Mesothelial cell of epicardium (in vitro differentiated cells): ENCODE measurements at regions not wholly inside any gene's neighbourhood (a gene's known extent, or its start where the extent isn't known, plus 50 kb on each side); places are given as distances from the start of the nearest gene placed in this dataset.
A peak's percentile ranks its signal among the peaks of the same experiment; 100 is the strongest.

Experiments used
- DNase-seq, 2 experiments: peaks; one replicate each; pipeline ENCODE4 v3.0.0; 2021; ENCODE audit warnings: low spot score in 2 of 2; ENCODE audit not compliant: unreplicated experiment in 2 of 2
- H3K27ac Mint-ChIP-seq: 2 replicates; pipeline ENCODE4 v1.8.0; 2021; ENCODE audit warnings: mixed read lengths
- H3K27me3 Mint-ChIP-seq: 2 replicates; pipeline ENCODE4 v1.8.0; 2021; ENCODE audit warnings: low read depth, mixed read lengths
- H3K36me3 Mint-ChIP-seq: 2 replicates; pipeline ENCODE4 v1.8.0; 2021; ENCODE audit warnings: mixed read lengths
- H3K4me1 Mint-ChIP-seq: 2 replicates; pipeline ENCODE4 v1.8.0; 2021; ENCODE audit warnings: mixed read lengths
- H3K4me3 Mint-ChIP-seq: 2 replicates; pipeline ENCODE4 v1.8.0; 2021; ENCODE audit warnings: mild to moderate bottlenecking, moderate library complexity, mixed read lengths
- H3K9me3 Mint-ChIP-seq: 2 replicates; pipeline ENCODE4 v1.8.0; 2021; ENCODE audit warnings: mixed read lengths
- TF ChIP-seq, protein P1 (sequence below): fragments of 200-600 bp; sonication (generic); IDR thresholded peaks from one replicate; pipeline ENCODE4 v1.5.0; 2021; ENCODE audit warnings: antibody characterized with exemption; ENCODE audit not compliant: unreplicated experiment

DNA sequence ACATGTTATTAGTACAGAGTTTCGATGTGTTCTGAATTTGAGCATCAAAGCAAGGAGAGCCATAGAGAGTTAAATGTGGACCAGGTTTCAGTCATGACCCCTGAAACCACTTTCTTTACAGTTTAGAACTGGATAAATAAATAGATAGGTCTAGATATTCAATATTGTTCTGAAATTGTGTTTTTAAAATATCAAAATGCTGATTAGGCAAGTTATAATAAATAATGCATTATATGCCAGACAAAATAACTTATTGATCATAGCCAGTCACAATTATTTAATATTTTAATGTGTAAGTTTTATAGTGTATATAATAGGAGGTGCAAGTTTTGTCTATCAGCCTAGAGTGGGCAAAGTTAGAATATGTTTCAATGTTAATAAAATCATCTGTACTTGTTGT is 569.5 kb downstream of the METTL15 start:
- no peaks in the 10 kb centered on the region for H3K27me3 Mint-ChIP-seq
- no peak overlapping the region for H3K4me3 Mint-ChIP-seq
- DNase-seq: no peak
- TF ChIP-seq, protein P1, sequence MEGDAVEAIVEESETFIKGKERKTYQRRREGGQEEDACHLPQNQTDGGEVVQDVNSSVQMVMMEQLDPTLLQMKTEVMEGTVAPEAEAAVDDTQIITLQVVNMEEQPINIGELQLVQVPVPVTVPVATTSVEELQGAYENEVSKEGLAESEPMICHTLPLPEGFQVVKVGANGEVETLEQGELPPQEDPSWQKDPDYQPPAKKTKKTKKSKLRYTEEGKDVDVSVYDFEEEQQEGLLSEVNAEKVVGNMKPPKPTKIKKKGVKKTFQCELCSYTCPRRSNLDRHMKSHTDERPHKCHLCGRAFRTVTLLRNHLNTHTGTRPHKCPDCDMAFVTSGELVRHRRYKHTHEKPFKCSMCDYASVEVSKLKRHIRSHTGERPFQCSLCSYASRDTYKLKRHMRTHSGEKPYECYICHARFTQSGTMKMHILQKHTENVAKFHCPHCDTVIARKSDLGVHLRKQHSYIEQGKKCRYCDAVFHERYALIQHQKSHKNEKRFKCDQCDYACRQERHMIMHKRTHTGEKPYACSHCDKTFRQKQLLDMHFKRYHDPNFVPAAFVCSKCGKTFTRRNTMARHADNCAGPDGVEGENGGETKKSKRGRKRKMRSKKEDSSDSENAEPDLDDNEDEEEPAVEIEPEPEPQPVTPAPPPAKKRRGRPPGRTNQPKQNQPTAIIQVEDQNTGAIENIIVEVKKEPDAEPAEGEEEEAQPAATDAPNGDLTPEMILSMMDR: no peak
- no peaks in the 10 kb centered on the region for H3K9me3 Mint-ChIP-seq
- peaks cover 21% of the 10 kb centered on the region for H3K4me1 Mint-ChIP-seq
- no peak overlapping the region for H3K27ac Mint-ChIP-seq
- no peaks in the 10 kb centered on the region for H3K36me3 Mint-ChIP-seq

DNA sequence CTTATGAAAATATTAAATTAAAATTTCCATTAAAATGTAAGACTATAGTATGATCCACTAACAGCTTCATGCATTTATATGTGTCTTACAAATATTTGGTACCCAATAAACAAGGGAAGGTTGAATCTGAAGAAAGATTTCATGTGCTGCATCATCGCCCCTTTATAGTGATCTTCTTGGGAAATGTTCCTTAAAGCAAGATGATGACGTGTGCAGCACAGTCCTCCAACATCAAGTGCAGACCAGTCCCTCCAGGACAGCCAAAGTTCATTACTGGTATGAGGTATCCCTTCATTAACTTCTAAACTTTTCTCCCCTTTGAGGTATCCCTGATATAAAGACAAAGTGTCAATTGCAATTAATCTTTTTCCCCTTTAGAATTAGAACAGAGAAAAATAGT is 567.0 kb downstream of the METTL15 start:
- TF ChIP-seq, protein P1: no peak
- H3K4me1 Mint-ChIP-seq: peaks cover 17% of the 10 kb centered on the region
- no peak overlapping the region for H3K4me3 Mint-ChIP-seq
- H3K27ac Mint-ChIP-seq: peak overlapping the region; percentile 26
- no peak for DNase-seq
- H3K9me3 Mint-ChIP-seq: peaks cover 3% of the 10 kb centered on the region
- no peaks in the 10 kb centered on the region for H3K36me3 Mint-ChIP-seq
- H3K27me3 Mint-ChIP-seq: no peaks in the 10 kb centered on the region

- no peaks in the 10 kb centered on the region for H3K27me3 Mint-ChIP-seq
- H3K9me3 Mint-ChIP-seq: peaks cover 3% of the 10 kb centered on the region
- H3K4me1 Mint-ChIP-seq: peaks cover 17% of the 10 kb centered on the region
- H3K36me3 Mint-ChIP-seq: no peaks in the 10 kb centered on the region
- no peak overlapping the region for H3K4me3 Mint-ChIP-seq
- TF ChIP-seq, protein P1: peak; percentile 43
- DNase-seq: no peak
- H3K27ac Mint-ChIP-seq: peak overlapping the region; percentile 52
Measured at GRCh38 chr11:28674433-28675103, 566.4 kb downstream of the METTL15 start.

DNA sequence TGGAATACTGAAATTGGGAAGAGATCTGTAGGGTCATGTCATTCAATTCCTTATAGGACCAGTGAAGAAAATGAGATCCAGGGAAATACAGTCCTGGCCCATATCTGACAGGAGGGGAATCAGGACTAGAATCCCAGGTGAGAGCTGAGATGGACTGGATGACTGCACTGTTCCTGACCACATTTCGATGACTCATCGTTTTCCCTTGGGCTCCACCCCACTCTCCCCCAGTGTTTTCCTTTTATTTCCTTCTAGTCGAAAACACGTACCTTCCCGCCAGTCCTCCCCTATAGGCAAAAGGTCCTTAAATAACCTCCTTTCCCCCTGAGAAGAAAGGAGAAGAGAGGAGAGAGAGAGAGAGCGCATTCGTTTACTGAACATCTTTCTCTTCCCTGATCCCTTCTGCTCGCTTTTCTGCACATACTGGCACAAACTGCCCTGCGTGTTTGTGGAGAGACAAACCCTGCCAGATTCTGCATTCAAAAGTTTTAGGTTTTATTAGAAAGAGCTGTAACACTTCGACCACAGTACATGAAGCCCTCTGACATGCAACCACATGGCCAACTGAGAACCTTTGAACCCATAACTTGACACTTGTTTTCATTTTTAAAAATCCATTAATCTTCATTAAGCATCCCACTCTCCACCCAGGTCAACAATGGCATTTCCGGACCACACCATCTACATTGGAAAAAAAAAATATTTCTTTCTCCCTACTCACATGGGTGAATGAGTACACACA is 565.7 kb downstream of the METTL15 start:
- TF ChIP-seq, protein P1: no peak
- DNase-seq: no peak
- Mint-ChIP-seq H3K9me3 (peaks cover 3% of the 10 kb centered on the region), H3K27ac (peak overlapping the region; percentile 52), H3K36me3 (no peaks in the 10 kb centered on the region), H3K4me1 (peaks cover 17% of the 10 kb centered on the region), H3K4me3 (no peak overlapping the region), H3K27me3 (no peaks in the 10 kb centered on the region)

DNA sequence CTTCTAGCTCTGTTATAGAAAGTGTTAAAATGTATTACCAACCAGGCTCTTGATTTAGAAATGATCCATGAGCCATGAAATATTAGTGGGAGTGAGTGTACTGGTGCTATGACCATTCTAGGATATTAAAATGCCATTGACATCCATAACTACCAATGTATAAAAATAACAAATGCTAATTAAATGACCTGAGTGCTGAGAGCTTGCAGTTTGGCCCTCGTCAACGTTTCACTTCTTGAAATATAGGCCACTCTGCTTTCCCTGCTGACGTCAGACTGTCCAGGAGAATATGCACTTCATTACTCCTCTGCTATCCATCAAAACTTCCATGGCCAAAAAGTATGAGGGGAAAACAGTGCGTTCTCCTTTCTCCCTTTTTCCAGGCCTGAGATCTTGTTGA is 563.1 kb downstream of the METTL15 start:
- no peak for DNase-seq
- TF ChIP-seq, protein P1: no peak
- Mint-ChIP-seq H3K4me1 (peaks cover 23% of the 10 kb centered on the region), H3K4me3 (no peak overlapping the region), H3K27me3 (no peaks in the 10 kb centered on the region), H3K9me3 (peaks cover 3% of the 10 kb centered on the region), H3K27ac (peak overlapping the region; percentile 35), H3K36me3 (no peaks in the 10 kb centered on the region)
